Naive thymus-derived CD4-positive, alpha-beta T cell (primary cell): ENCODE measurements at regions not wholly inside any gene's neighbourhood (a gene's known extent, or its start where the extent isn't known, plus 50 kb on each side); places are given as distances from the start of the nearest gene placed in this dataset.

Experiments used
- ATAC-seq: fragments of 150-1000 bp; cut with Tn5 transposase; 2 replicates; pipeline ENCODE4 v1.10.0; 2021; ENCODE audit warnings: mild to moderate bottlenecking, moderate library complexity
- CTCF ChIA-PET: fragments of 350-600 bp; sonication (Branson Sonifier 250); formaldehyde crosslinking; loops from one replicate; lab custom pipeline; 2021; ENCODE audit warnings: antibody characterized with exemption; lab: Charles Lee
- POLR2A ChIA-PET: fragments of 350-600 bp; sonication (Branson Sonifier 250); formaldehyde crosslinking; loops from one replicate; lab custom pipeline; 2021; ENCODE audit warnings: antibody characterized with exemption, inconsistent platforms; lab: Charles Lee
- DNase-seq, 9 donors: peaks; one replicate each; pipeline versions ENCODE4 v3.0.0 to v3.0.0-alpha.2; 2020 to 2022; ENCODE audit warnings: mixed read lengths in 1 of 9
- H3K27ac ChIP-seq: one replicate; pipeline ENCODE4 v1.7.0; 2013; ENCODE audit warnings: mild to moderate bottlenecking, low read depth, low read length, moderate library complexity
- H3K27me3 ChIP-seq, 2 donors: one replicate each; pipeline ENCODE4 v1.7.0; 2013; ENCODE audit warnings: low read length in 2 of 2, mild to moderate bottlenecking in 2 of 2, moderate library complexity in 2 of 2; ENCODE audit not compliant: control insufficient read depth in 2 of 2, insufficient read depth in 2 of 2
- H3K36me3 ChIP-seq, 3 experiments: 1 replicate in 2 of 3; 2 replicates in 1 of 3; pipeline ENCODE4 v1.7.0; 2013; ENCODE audit warnings: low read length in 3 of 3, mild to moderate bottlenecking in 3 of 3, moderate library complexity in 1 of 3; ENCODE audit not compliant: insufficient read depth in 3 of 3, control insufficient read depth in 2 of 3
- H3K4me1 ChIP-seq, 2 donors: one replicate each; pipeline ENCODE4 v1.7.0; 2013; ENCODE audit warnings: low read length in 2 of 2, mild to moderate bottlenecking in 2 of 2, moderate library complexity in 1 of 2; ENCODE audit not compliant: control insufficient read depth in 2 of 2, insufficient read depth in 2 of 2
- H3K4me3 ChIP-seq: 2 replicates; pipeline ENCODE4 v1.7.0; 2013; ENCODE audit warnings: mild to moderate bottlenecking, low read length
- H3K9me3 ChIP-seq, 3 experiments: 1 replicate in 2 of 3; 2 replicates in 1 of 3; pipeline ENCODE4 v1.7.0; 2013; ENCODE audit warnings: low read length in 3 of 3; ENCODE audit not compliant: control insufficient read depth in 2 of 3
- H3K27ac Mint-ChIP-seq, 9 donors: one replicate each; pipeline ENCODE4 v1.8.0; 2020 to 2022; ENCODE audit warnings: mixed read lengths in 9 of 9, mild to moderate bottlenecking in 8 of 9, moderate library complexity in 5 of 9, inconsistent platforms in 2 of 9
- H3K27me3 Mint-ChIP-seq, 5 donors: one replicate each; pipeline ENCODE4 v1.8.0; 2021 to 2022; ENCODE audit warnings: mixed read lengths in 5 of 5, mild to moderate bottlenecking in 1 of 5
- H3K36me3 Mint-ChIP-seq, 5 donors: one replicate each; pipeline ENCODE4 v1.8.0; 2020 to 2022; ENCODE audit warnings: mixed read lengths in 5 of 5, mild to moderate bottlenecking in 3 of 5, inconsistent platforms in 1 of 5
- H3K4me1 Mint-ChIP-seq, 7 donors: one replicate each; pipeline ENCODE4 v1.8.0; 2020 to 2022; ENCODE audit warnings: mixed read lengths in 7 of 7, mild to moderate bottlenecking in 3 of 7, inconsistent platforms in 1 of 7
- H3K4me3 Mint-ChIP-seq, 10 donors: one replicate each; pipeline ENCODE4 v1.8.0; 2020 to 2022; ENCODE audit warnings: mild to moderate bottlenecking in 10 of 10, mixed read lengths in 10 of 10, moderate library complexity in 6 of 10, inconsistent platforms in 2 of 10
- H3K9me3 Mint-ChIP-seq, 11 donors: one replicate each; pipeline ENCODE4 v1.8.0; 2020 to 2022; ENCODE audit warnings: mixed read lengths in 11 of 11, mild to moderate bottlenecking in 4 of 11, inconsistent platforms in 1 of 11, moderate library complexity in 1 of 11
- intact Hi-C, 2 donors: fragments of 100-400 bp; cut with micrococcal nuclease; formaldehyde crosslinking; loops; one replicate each; pipeline ENCODE4 v1.15.1; 2023

DNA sequence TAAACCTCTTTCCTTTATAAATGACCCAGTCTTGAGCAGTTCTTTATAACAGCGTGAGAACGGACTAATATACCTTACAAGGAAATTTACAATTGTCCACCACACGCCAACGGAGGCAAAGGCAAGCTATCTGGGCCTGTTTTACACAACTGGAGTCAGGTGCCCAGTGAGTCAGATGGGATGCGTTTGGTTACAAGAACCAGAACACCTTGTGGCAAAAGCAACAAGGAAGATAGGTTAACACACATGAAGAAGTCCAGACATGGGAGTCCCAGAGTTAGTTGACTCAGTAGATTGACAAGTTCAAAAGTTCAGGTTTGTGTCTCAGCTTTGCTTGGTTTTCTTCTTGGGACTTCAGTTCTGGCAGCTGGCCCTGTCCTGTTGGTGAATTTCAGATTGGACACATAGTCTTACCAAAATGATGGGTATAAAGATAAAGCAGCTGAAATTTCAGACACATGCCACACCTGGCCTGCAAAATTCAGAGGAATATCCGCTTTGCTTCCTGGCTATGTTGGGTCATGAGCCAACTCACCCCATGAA is 97.9 kb downstream of the PXDC1 start:
- Mint-ChIP-seq H3K4me1 (no peaks in the 10 kb centered on the region), H3K27me3 (peaks cover 0 to 12% (median 4%) of the 10 kb centered on the region in 5 donors), H3K27ac (no peak overlapping the region), H3K4me3 (no peak overlapping the region), H3K9me3 (peaks cover 0 to 1% (median 0%) of the 10 kb centered on the region in 11 donors), H3K36me3 (no peaks in the 10 kb centered on the region)
- no peak overlapping the region for H3K27ac ChIP-seq
- H3K27me3 ChIP-seq, result no peaks in the 10 kb centered on the region
- intact Hi-C loops, result no loop called here
- CTCF ChIA-PET, result no interaction called here
- H3K4me3 ChIP-seq, result no peak overlapping the region
- H3K9me3 ChIP-seq, result no peaks in the 10 kb centered on the region
- no peaks in the 10 kb centered on the region for H3K36me3 ChIP-seq
- ATAC-seq (no peak), DNase-seq (no peak)
- no peaks in the 10 kb centered on the region for H3K4me1 ChIP-seq
- POLR2A ChIA-PET, result no interaction called here

GRCh38 chr6:3651698-3652229 is 99.7 kb downstream of the PXDC1 start:
- Histone ChIP-seq H3K9me3 (no peaks in the 10 kb centered on the region), H3K27ac (no peak overlapping the region), H3K4me3 (no peak overlapping the region), H3K36me3 (no peaks in the 10 kb centered on the region), H3K4me1 (no peaks in the 10 kb centered on the region), H3K27me3 (no peaks in the 10 kb centered on the region)
- Mint-ChIP-seq H3K27me3 (peaks cover 0 to 12% (median 6%) of the 10 kb centered on the region in 5 donors), H3K27ac (no peak overlapping the region), H3K36me3 (no peaks in the 10 kb centered on the region), H3K4me3 (no peak overlapping the region), H3K4me1 (no peaks in the 10 kb centered on the region), H3K9me3 (peaks cover 0 to 1% (median 0%) of the 10 kb centered on the region in 11 donors)
- DNase-seq (no peak), ATAC-seq (no peak)
- ChIA-PET CTCF (no interaction called here), POLR2A (no interaction called here)
- intact Hi-C loops, result no loop called here

DNA sequence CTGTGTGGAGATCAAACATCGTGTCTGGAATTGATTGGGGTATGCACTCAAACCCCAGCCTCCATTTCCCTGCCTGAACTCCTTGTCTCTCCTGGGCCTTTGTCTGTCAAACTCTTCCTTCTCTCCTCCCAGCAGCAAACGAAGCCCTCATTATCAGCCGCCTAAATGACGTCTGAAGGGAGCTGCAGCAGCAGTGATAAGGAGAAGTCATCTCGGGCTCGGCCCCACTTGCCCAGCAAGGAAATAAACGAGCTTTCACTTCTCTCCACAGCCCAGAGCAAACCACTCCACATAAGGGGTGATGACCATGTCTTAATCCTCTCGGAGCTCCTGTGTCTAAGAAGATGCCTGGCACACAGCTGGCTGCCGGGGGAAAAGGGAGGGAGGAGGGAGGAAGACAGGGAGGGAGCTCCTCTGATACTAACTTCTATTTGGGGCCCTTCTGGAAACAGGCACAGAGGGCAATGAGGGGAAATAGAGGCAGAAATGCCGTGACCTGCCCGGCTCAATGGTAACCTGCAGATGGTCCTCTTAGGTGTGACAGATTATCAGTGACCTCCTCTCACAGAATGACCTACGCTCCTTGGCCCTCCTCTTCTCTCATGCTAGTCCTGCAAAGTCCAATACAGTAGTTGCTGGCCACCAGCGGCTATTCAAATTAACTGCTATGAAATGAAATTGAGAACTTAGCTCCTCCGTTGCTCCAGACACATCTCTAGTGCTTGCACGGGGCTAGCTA is 100.4 kb downstream of the PXDC1 start:
- Mint-ChIP-seq H3K4me1 (no peaks in the 10 kb centered on the region), H3K4me3 (no peak overlapping the region), H3K36me3 (no peaks in the 10 kb centered on the region), H3K9me3 (peaks cover 0 to 1% (median 0%) of the 10 kb centered on the region in 11 donors), H3K27me3 (peaks cover 0 to 12% (median 6%) of the 10 kb centered on the region in 5 donors), H3K27ac (no peak overlapping the region)
- H3K36me3 ChIP-seq, result no peaks in the 10 kb centered on the region
- ATAC-seq (no peak), DNase-seq (no peak)
- intact Hi-C loops, result no loop called here
- CTCF ChIA-PET, result no interaction called here
- H3K4me3 ChIP-seq, result no peak overlapping the region
- H3K4me1 ChIP-seq, result no peaks in the 10 kb centered on the region
- no peaks in the 10 kb centered on the region for H3K27me3 ChIP-seq
- no peaks in the 10 kb centered on the region for H3K9me3 ChIP-seq
- H3K27ac ChIP-seq, result no peak overlapping the region
- POLR2A ChIA-PET, result no interaction called here

- intact Hi-C loops, result no loop called here
- Mint-ChIP-seq H3K4me3 (no peak overlapping the region), H3K4me1 (no peaks in the 10 kb centered on the region), H3K27me3 (peaks cover 0 to 12% (median 6%) of the 10 kb centered on the region in 5 donors), H3K27ac (no peak overlapping the region), H3K9me3 (peaks cover 0 to 1% (median 0%) of the 10 kb centered on the region in 11 donors), H3K36me3 (no peaks in the 10 kb centered on the region)
- ChIA-PET POLR2A (no interaction called here), CTCF (no interaction called here)
- Histone ChIP-seq H3K9me3 (no peaks in the 10 kb centered on the region), H3K27me3 (no peaks in the 10 kb centered on the region), H3K4me3 (no peak overlapping the region), H3K27ac (no peak overlapping the region), H3K36me3 (no peaks in the 10 kb centered on the region), H3K4me1 (no peaks in the 10 kb centered on the region)
- DNase-seq (no peak), ATAC-seq (no peak)
Observed at GRCh38 chr6:3650076-3650958, 101.2 kb downstream of the PXDC1 start.

GRCh38 chr6:3648724-3649123 is 102.8 kb downstream of the PXDC1 start:
- DNase-seq (no peak), ATAC-seq (no peak)
- no peak overlapping the region for H3K4me3 Mint-ChIP-seq
- Histone ChIP-seq H3K27ac (no peak overlapping the region), H3K36me3 (no peaks in the 10 kb centered on the region), H3K4me3 (no peak overlapping the region), H3K27me3 (no peaks in the 10 kb centered on the region), H3K4me1 (no peaks in the 10 kb centered on the region), H3K9me3 (no peaks in the 10 kb centered on the region)
- no peaks in the 10 kb centered on the region for H3K4me1 Mint-ChIP-seq
- H3K27ac Mint-ChIP-seq, result no peak overlapping the region
- CTCF ChIA-PET, result no interaction called here
- H3K27me3 Mint-ChIP-seq, result peaks cover 0 to 6% (median 2%) of the 10 kb centered on the region in 5 donors
- intact Hi-C loops, result no loop called here
- POLR2A ChIA-PET, result no interaction called here
- no peaks in the 10 kb centered on the region for H3K36me3 Mint-ChIP-seq
- H3K9me3 Mint-ChIP-seq, result no peaks in the 10 kb centered on the region

DNA sequence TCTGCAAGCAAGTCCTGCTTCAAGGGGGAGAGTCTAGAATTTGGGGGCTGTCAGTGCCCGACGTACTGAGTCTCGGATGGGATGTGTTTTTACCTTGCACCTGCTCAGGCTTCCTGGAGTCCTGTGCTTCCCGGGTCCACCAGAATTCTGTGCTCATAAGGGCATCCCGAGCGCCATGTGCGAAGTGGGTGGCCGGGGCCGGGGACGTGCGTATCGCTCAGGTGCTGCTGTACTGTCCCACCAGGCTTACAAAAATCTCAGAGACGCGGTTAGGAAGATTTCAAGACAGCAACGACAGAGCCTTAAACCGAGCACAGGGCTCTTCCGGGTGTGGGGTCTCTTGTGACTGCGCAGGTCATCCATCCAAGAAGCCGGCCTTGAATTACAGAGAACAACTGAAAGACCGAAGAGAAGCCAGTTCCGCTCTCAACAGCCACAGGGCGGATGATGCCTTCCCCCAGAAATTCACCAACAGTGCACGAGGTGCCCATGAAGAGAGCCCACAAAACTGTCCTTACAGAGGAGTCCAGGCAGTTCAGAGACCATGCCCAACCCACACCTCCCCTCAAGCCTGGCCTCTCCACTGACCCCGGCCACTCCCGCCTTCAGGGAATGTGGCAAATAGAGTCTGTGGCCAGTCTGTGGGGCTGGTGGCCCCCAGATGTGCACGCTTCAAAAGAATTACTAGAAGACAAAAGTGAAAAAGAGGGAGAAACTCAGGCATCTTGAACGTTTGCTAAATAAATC is 104.7 kb downstream of the PXDC1 start:
- no peak overlapping the region for H3K4me3 Mint-ChIP-seq
- no peaks in the 10 kb centered on the region for H3K36me3 Mint-ChIP-seq
- no peak overlapping the region for H3K27ac ChIP-seq
- no peak for DNase-seq
- H3K27ac Mint-ChIP-seq, result no peak overlapping the region
- H3K36me3 ChIP-seq, result no peaks in the 10 kb centered on the region
- POLR2A ChIA-PET, result no interaction called here
- peaks cover 0 to 11% (median 6%) of the 10 kb centered on the region in 5 donors for H3K27me3 Mint-ChIP-seq
- H3K4me1 ChIP-seq, result no peaks in the 10 kb centered on the region
- H3K4me3 ChIP-seq, result no peak overlapping the region
- peaks cover 0 to 4% (median 0%) of the 10 kb centered on the region in 11 donors for H3K9me3 Mint-ChIP-seq
- no peaks in the 10 kb centered on the region for H3K4me1 Mint-ChIP-seq
- ATAC-seq, result no peak
- H3K9me3 ChIP-seq, result no peaks in the 10 kb centered on the region
- no peaks in the 10 kb centered on the region for H3K27me3 ChIP-seq
- CTCF ChIA-PET, result no interaction called here
- intact Hi-C loops, result no loop called here
